ENCODE measurements at regions not wholly inside any gene's neighbourhood (a gene's known extent, or its start where the extent isn't known, plus 50 kb on each side); places are given as distances from the start of the nearest gene placed in this dataset.

GRCh38 chr2:8266563-8266962 lies 415.3 kb upstream of the ID2 start:
- Histone ChIP-seq H3K36me3 (ENCODE audit: insufficient read depth, low read length) (no peaks in the 10 kb centered on the region), H2AFZ (ENCODE audit: low read depth, low read length) (no peak overlapping the region), H3K4me1 (ENCODE audit: insufficient read depth, low read length) (peaks cover 20% of the 10 kb centered on the region), H3K27me3 (ENCODE audit: insufficient read depth, low read length) (no peaks in the 10 kb centered on the region), H3K9me3 (ENCODE audit: low read length) (no peaks in the 10 kb centered on the region), H3K4me3 (ENCODE audit: low read length) (no peak overlapping the region)

- Histone ChIP-seq H3K9me3 (ENCODE audit: low read length) (no peaks in the 10 kb centered on the region), H3K4me1 (ENCODE audit: insufficient read depth, low read length) (peaks cover 20% of the 10 kb centered on the region), H3K27me3 (ENCODE audit: insufficient read depth, low read length) (no peaks in the 10 kb centered on the region), H2AFZ (ENCODE audit: low read depth, low read length) (no peak overlapping the region), H3K4me3 (ENCODE audit: low read length) (no peak overlapping the region), H3K36me3 (ENCODE audit: insufficient read depth, low read length) (no peaks in the 10 kb centered on the region)
These were observed 414.8 kb upstream of the ID2 start for GRCh38 chr2:8267048-8267447.

- Histone ChIP-seq H3K4me3 (ENCODE audit: low read length) (no peak overlapping the region), H3K4me1 (ENCODE audit: insufficient read depth, low read length) (peaks cover 20% of the 10 kb centered on the region), H2AFZ (ENCODE audit: low read depth, low read length) (no peak overlapping the region), H3K27me3 (ENCODE audit: insufficient read depth, low read length) (no peaks in the 10 kb centered on the region), H3K36me3 (ENCODE audit: insufficient read depth, low read length) (no peaks in the 10 kb centered on the region), H3K9me3 (ENCODE audit: low read length) (no peaks in the 10 kb centered on the region)
These were observed 414.1 kb upstream of the ID2 start for GRCh38 chr2:8267721-8268120.

- H3K36me3 ChIP-seq (ENCODE audit: insufficient read depth, low read length), result no peaks in the 10 kb centered on the region
- no peaks in the 10 kb centered on the region for H3K27me3 ChIP-seq (ENCODE audit: insufficient read depth, low read length)
- peaks cover 20% of the 10 kb centered on the region for H3K4me1 ChIP-seq (ENCODE audit: insufficient read depth, low read length)
- H2AFZ ChIP-seq (ENCODE audit: low read depth, low read length), result no peak overlapping the region
- no peak overlapping the region for H3K4me3 ChIP-seq (ENCODE audit: low read length)
- H3K9me3 ChIP-seq (ENCODE audit: low read length), result no peaks in the 10 kb centered on the region
These were observed 413.6 kb upstream of the ID2 start for GRCh38 chr2:8268172-8268783.

- H3K27me3 ChIP-seq (ENCODE audit: insufficient read depth, low read length), result no peaks in the 10 kb centered on the region
- H3K4me1 ChIP-seq (ENCODE audit: insufficient read depth, low read length), result peaks cover 10% of the 10 kb centered on the region
- no peak overlapping the region for H2AFZ ChIP-seq (ENCODE audit: low read depth, low read length)
- no peaks in the 10 kb centered on the region for H3K36me3 ChIP-seq (ENCODE audit: insufficient read depth, low read length)
- no peak overlapping the region for H3K4me3 ChIP-seq (ENCODE audit: low read length)
- no peaks in the 10 kb centered on the region for H3K9me3 ChIP-seq (ENCODE audit: low read length)
These were observed 411.2 kb upstream of the ID2 start for GRCh38 chr2:8270699-8271098.

GRCh38 chr2:8271461-8271860 lies 410.4 kb upstream of the ID2 start:
- Histone ChIP-seq H3K4me3 (ENCODE audit: low read length) (no peak overlapping the region), H3K4me1 (ENCODE audit: insufficient read depth, low read length) (peaks cover 9% of the 10 kb centered on the region), H3K9me3 (ENCODE audit: low read length) (no peaks in the 10 kb centered on the region), H3K27me3 (ENCODE audit: insufficient read depth, low read length) (no peaks in the 10 kb centered on the region), H2AFZ (ENCODE audit: low read depth, low read length) (no peak overlapping the region), H3K36me3 (ENCODE audit: insufficient read depth, low read length) (no peaks in the 10 kb centered on the region)

- Histone ChIP-seq H3K4me1 (ENCODE audit: insufficient read depth, low read length) (no peaks in the 10 kb centered on the region), H3K36me3 (ENCODE audit: insufficient read depth, low read length) (no peaks in the 10 kb centered on the region), H2AFZ (ENCODE audit: low read depth, low read length) (no peak overlapping the region)
These were observed 405.8 kb upstream of the ID2 start for GRCh38 chr2:8276026-8276425.

GRCh38 chr2:8277921-8278571 lies 403.8 kb upstream of the ID2 start:
- Histone ChIP-seq H3K4me1 (ENCODE audit: insufficient read depth, low read length) (no peaks in the 10 kb centered on the region), H3K27me3 (ENCODE audit: insufficient read depth, low read length) (no peaks in the 10 kb centered on the region), H3K36me3 (ENCODE audit: insufficient read depth, low read length) (no peaks in the 10 kb centered on the region), H2AFZ (ENCODE audit: low read depth, low read length) (no peak overlapping the region), H3K9me3 (ENCODE audit: low read length) (no peaks in the 10 kb centered on the region), H3K4me3 (ENCODE audit: low read length) (no peak overlapping the region)

More at GRCh38 chr2:8276026-8276425, 405.8 kb upstream of the ID2 start:
- Histone ChIP-seq H3K27me3 (ENCODE audit: insufficient read depth, low read length) (no peaks in the 10 kb centered on the region), H3K4me3 (ENCODE audit: low read length) (no peak overlapping the region), H3K9me3 (ENCODE audit: low read length) (no peaks in the 10 kb centered on the region)

- Histone ChIP-seq H3K4me1 (ENCODE audit: insufficient read depth, low read length) (no peaks in the 10 kb centered on the region), H3K27me3 (ENCODE audit: insufficient read depth, low read length) (no peaks in the 10 kb centered on the region), H3K4me3 (ENCODE audit: low read length) (no peak overlapping the region), H2AFZ (ENCODE audit: low read depth, low read length) (no peak overlapping the region), H3K9me3 (ENCODE audit: low read length) (no peaks in the 10 kb centered on the region), H3K36me3 (ENCODE audit: insufficient read depth, low read length) (no peaks in the 10 kb centered on the region)
These were observed 403.0 kb upstream of the ID2 start for GRCh38 chr2:8278709-8279354.

GRCh38 chr2:8279506-8279905 lies 402.4 kb upstream of the ID2 start:
- no peaks in the 10 kb centered on the region for H3K4me1 ChIP-seq (ENCODE audit: insufficient read depth, low read length)
- no peak overlapping the region for H3K4me3 ChIP-seq (ENCODE audit: low read length)
- no peaks in the 10 kb centered on the region for H3K9me3 ChIP-seq (ENCODE audit: low read length)
- H3K36me3 ChIP-seq (ENCODE audit: insufficient read depth, low read length), result no peaks in the 10 kb centered on the region
- no peaks in the 10 kb centered on the region for H3K27me3 ChIP-seq (ENCODE audit: insufficient read depth, low read length)
- no peak overlapping the region for H2AFZ ChIP-seq (ENCODE audit: low read depth, low read length)

- H2AFZ ChIP-seq (ENCODE audit: low read depth, low read length), result no peak overlapping the region
- H3K4me1 ChIP-seq (ENCODE audit: insufficient read depth, low read length), result no peaks in the 10 kb centered on the region
- no peaks in the 10 kb centered on the region for H3K27me3 ChIP-seq (ENCODE audit: insufficient read depth, low read length)
- no peaks in the 10 kb centered on the region for H3K36me3 ChIP-seq (ENCODE audit: insufficient read depth, low read length)
- no peak overlapping the region for H3K4me3 ChIP-seq (ENCODE audit: low read length)
- no peaks in the 10 kb centered on the region for H3K9me3 ChIP-seq (ENCODE audit: low read length)
These were observed 400.6 kb upstream of the ID2 start for GRCh38 chr2:8281234-8281633.

GRCh38 chr2:8281950-8282857 lies 399.7 kb upstream of the ID2 start:
- Histone ChIP-seq H3K36me3 (ENCODE audit: insufficient read depth, low read length) (no peaks in the 10 kb centered on the region), H3K27me3 (ENCODE audit: insufficient read depth, low read length) (no peaks in the 10 kb centered on the region), H3K9me3 (ENCODE audit: low read length) (no peaks in the 10 kb centered on the region), H3K4me1 (ENCODE audit: insufficient read depth, low read length) (no peaks in the 10 kb centered on the region), H3K4me3 (ENCODE audit: low read length) (no peak overlapping the region), H2AFZ (ENCODE audit: low read depth, low read length) (no peak overlapping the region)

GRCh38 chr2:8282858-8283252 lies 399.0 kb upstream of the ID2 start:
- no peak overlapping the region for H2AFZ ChIP-seq (ENCODE audit: low read depth, low read length)
- no peak overlapping the region for H3K4me3 ChIP-seq (ENCODE audit: low read length)
- no peaks in the 10 kb centered on the region for H3K9me3 ChIP-seq (ENCODE audit: low read length)
- no peaks in the 10 kb centered on the region for H3K36me3 ChIP-seq (ENCODE audit: insufficient read depth, low read length)
- no peaks in the 10 kb centered on the region for H3K27me3 ChIP-seq (ENCODE audit: insufficient read depth, low read length)
- no peaks in the 10 kb centered on the region for H3K4me1 ChIP-seq (ENCODE audit: insufficient read depth, low read length)

Measured in neuron (in vitro differentiated cells).